Inflammatory macrophage treated with lipopolysaccharide for 1 hour (primary cell): ENCODE measurements at regions not wholly inside any gene's neighbourhood (a gene's known extent, or its start where the extent isn't known, plus 50 kb on each side); places are given as distances from the start of the nearest gene placed in this dataset.
A peak's percentile ranks its signal among the peaks of the same experiment; 100 is the strongest.
"Not testable (repeated sequence)": the region's sequence is repeated elsewhere in the genome, so short reads cannot be mapped to it uniquely, and the experiment has no call there.

ENCODE experiments used
- DNase-seq, 2 donors: peaks; one replicate each; pipeline ENCODE4 v3.0.0-alpha.2; 2020 to 2022

GRCh38 chr12:67716817-67717216, 68.3 kb downstream of the DYRK2 start:
- no peak for DNase-seq

DNA sequence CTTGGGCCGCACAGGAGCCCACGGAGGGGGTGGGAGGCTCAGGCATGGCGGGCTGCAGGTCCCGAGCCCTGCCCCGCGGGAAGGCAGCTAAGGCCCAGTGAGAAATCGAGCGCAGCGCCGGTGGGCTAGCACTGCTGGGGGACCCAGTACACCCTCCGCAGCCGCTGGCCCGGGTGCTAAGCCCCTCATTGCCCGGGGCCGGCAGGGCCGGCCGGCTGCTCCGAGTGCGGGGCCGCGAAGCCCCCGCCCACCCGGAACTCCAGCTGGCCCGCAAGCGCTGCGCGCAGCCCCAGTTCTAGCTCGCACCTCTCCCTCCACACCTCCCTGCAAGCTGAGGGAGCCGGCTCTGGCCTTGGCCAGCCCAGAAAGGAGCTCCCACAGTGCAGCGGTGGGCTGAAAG, 70.8 kb downstream of the DYRK2 start:
- not testable (repeated sequence) for DNase-seq

- DNase-seq, result peak; percentile 12 to 38
Measured at GRCh38 chr12:67720351-67720856, 71.9 kb downstream of the DYRK2 start.

GRCh38 chr12:67721248-67721647, 72.7 kb downstream of the DYRK2 start:
- no peak for DNase-seq

- DNase-seq, result no peak
Measured at GRCh38 chr12:67722296-67722695, 73.8 kb downstream of the DYRK2 start.

DNA sequence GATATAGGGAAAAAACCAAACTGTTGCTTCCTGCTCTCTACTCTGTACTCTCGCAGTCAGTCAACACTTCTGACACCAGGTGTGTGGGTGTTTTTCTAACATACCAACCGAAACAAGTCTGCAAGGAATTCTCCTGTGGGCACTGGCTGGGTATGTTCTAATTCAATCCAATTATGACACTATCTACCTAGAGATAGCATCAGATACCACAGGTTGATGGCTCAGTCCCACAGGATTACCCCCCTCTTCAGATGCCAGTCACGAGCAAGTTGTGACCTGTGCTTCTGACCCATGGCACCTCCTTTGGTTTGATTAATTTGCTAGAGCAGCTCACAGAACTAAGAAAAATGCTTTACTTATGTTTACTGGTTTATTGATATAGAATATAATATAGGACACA, 78.3 kb downstream of the DYRK2 start:
- DNase-seq, result no peak

DNA sequence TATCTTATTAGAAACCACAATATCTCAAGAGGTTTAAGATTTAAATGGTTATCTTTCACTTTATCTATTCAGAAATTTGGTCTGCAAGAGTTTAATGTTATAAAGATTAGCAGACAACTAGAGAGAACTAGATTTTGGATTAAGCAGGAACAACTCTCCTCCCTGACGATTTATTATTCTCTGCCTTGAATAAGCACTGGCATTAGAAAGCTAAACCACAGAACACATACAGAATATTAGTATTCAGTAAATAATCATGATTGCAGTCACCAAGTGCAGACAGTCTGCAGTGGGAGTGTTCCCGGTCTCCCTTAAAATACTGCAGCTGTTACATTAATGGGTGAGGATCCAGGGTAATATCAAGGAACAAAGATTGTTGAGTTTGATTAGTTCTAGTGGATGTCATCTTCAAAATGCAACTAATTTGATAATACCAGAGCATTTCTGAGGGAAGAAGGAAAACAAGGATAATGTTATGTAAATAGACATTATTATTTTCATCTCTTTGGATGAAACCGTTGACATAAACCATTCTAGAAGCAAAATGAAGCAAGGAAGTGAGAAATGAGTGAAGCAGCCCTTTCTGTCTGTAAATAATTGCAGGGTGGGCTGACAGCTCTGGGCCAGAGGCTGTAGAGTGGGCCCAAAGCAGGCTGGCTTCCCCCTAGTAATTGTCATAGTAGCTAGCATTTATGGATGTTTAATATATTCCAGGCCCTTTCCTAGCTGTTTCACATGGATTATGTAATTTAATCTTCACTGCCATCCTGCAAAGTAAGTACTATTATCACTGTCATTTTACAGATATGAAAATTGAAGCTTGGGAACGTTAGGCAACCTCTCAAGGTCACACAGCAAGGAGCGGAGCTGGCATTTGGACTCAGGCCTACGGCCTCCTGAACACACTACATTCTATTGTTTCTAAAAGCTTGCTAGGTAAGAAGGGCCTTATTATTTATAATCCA, 79.4 kb downstream of the DYRK2 start:
- DNase-seq, result no peak

DNA sequence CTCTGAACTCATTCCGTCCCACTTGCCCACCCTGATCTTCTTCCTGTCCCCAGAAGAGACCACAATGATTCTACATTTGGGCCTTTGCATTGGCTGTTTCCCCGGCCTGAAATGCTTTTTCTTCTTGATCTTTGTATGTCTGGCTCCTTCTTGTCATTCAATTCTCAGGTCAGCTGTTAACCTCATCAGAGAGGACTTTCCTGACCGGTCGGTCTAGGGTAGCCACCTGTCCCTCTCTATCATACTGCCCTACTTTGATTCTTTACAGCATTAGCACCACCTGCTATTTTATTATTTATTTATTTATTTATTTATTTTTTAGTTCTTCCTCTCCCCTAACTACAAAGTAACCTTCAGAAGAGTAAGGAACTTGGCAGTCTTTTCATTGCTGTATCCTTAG, 84.3 kb downstream of the DYRK2 start:
- DNase-seq, result no peak

DNA sequence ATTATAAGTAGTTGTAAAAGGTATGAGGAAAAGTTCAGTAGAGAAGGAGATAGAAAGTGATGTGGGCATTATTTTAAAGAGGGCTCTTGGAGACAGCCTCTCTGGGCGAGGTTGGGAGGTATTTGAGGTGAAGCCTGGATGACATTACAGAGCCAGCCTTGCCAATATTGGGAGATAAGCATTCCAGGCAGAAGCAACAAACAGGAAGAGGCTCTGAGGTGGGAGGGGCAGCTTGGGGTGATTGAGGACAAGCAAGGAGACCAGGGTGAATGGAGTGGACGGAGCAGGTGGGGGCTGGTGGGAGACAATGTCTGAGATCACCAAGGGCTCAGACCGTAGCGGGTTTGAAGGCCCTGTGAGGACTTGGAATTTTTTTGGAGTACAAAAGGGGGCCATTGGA, 87.3 kb downstream of the DYRK2 start:
- DNase-seq, result no peak

- DNase-seq, result no peak
Measured at GRCh38 chr12:67740711-67741110, 92.2 kb downstream of the DYRK2 start.

DNA sequence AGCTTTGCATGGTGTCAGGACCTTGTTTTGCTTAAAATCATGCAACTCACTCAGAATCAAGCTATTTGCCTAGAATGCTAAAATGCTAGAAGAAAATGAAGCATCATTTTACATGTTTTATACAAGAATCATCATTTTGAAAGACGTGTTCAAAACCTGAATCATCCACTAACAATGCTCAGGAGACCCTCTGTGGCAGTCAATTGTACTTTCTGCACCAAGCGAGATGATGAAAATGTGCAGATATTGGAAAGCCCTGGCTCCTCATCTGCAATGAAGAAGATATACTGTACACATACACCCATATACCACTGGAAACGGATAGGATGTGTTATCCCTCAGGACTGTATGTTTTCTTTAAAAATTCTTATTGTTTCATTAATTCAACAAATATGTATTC, 92.7 kb downstream of the DYRK2 start:
- DNase-seq, result no peak

- DNase-seq, result no peak
Measured at GRCh38 chr12:67742461-67742860, 93.9 kb downstream of the DYRK2 start.

DNA sequence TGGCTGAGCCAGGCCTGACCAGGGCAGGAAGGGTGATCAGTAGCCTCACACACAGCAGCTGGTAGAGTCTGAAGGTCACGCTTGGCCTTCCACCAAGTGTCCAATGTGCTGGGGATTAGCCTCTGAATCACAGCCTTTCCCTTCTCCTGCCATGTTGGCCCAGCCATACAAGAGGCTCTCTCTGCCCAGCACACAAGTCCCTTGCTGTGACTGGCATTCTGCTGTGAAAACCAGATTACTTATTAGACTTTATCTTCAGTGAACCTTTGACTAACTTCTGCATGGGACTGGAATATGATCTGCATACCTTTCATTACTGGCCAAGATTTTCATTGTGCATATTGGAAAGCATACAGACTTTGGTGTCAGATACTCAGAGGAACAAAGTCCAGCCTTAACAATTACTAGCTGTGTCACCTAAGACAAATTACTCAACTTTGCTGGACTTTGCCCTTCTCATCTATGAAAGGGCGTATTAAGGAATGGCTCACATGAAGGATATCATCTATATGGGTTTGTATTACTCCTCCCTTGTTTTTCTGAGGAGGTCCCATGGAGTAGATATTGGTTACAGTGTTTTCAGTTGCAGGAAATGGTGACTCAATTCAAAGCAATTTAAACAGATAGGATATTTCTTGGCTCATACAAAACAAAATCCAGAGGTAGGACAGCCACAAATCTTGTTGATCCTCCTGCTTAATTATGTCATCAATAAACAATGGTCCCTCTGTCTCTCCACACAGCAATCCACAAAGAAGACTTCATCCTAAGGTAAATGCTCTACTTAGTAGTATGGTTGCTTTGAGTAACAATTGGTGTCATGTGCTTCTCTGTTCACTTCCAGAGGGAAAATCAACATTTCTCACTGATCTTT, 99.6 kb downstream of the DYRK2 start:
- DNase-seq, result no peak

DNA sequence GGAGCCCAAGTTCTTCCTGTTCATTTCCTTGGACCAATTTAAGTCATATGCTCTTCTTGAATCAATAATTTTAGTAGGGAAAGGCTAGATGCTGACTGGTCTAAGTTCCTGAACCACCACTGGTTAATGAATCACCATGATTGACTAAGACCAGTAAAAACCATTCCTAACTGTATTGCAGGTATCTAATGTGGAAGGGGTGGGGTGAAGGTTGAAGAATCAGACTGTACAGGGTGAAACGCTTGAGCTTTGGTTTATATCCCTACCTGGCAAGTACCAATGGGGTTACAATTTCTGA, 100.1 kb downstream of the DYRK2 start:
- DNase-seq, result no peak

- DNase-seq, result no peak
Measured at GRCh38 chr12:67750513-67751183, 102.1 kb downstream of the DYRK2 start.

- DNase-seq, result no peak
Measured at GRCh38 chr12:67751381-67751928, 102.9 kb downstream of the DYRK2 start.

GRCh38 chr12:67752226-67752732, 103.7 kb downstream of the DYRK2 start:
- DNase-seq, result no peak

DNA sequence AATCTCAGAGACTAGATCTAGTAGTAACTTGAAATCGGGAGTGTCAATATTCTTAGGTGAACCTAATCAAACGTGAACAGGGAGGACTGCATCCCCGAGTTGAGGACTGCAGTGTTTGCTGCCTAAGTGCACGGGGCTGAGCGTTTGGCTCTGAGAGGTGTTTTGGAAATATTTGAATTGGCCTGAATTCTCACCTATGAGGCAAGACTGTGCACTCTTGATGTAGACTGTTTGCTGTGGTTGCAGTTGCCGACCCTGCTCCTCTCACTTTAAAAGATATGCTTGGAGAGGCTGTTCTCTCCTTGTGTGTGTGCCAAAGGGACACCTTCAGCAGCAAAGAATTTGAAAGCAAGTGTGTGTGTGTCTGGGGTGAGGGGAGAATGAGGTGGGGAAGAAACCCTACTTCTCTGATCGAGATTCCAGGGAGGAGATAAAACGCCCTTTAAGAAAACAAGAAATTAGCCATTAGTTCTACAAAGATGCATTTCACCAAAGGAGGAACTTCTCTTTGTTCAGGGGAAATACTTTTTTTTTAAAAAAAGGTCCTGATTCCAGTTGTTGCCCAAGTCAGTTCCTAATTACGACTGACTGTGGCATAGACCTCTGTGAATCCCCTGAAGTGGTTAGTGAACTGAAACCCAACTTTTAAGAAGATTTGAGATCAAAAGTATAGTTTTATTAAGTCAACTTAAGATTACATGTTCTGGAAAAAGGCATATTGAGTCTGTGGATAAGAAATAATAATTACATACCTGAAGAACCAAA, 106.6 kb downstream of the DYRK2 start:
- DNase-seq, result peak; percentile 39 to 67

GRCh38 chr12:67757651-67758050, 109.1 kb downstream of the DYRK2 start:
- DNase-seq, result no peak

DNA sequence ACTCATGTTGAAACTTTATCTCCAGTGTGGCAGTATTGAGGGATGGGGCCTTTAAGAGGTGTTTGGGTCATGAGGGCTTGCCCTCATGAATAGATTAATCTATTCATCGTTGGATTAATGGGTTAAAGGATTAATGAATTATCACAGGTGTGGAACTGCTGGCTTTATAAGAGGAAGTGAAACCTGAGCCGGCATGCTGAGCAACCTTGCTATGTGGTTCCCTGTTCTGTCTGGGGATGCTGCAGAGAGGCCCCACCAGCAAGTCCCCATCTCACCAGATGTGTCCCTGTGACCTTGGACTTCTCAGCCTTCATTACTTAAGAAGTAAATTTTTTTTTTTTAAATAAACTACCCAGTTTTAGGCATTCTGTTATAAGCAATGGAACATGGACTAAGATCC, 109.6 kb downstream of the DYRK2 start:
- DNase-seq, result no peak

DNA sequence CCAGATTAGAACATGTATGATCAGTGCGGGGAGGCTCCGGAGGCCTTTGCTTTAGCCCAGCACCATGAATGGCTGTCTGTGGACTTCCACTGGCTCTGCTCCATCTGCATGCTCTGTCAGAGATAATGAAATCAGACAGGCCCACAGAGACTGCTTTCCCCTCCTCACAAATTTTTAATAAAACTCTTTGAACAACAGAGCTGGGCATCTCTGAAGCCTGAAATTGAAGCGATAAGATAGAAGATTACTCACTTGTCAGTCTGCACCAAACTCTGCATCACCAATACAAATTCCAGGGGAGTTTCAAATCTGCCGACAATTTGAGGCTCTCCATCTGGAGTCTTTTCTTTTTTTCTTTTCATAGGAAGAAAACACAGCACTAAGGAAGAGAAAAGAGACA, 110.0 kb downstream of the DYRK2 start:
- DNase-seq, result no peak

- DNase-seq, result no peak
Measured at GRCh38 chr12:67759829-67760228, 111.3 kb downstream of the DYRK2 start.
